ENCODE measurements at regions not wholly inside any gene's neighbourhood (a gene's known extent, or its start where the extent isn't known, plus 50 kb on each side); places are given as distances from the start of the nearest gene placed in this dataset.

GRCh38 chr18:45370255-45371010, 244.8 kb upstream of the SLC14A2 start:
- H2AFZ ChIP-seq (ENCODE audit: control insufficient read depth, low read length) = no peak overlapping the region
- H3K36me3 ChIP-seq (ENCODE audit: control insufficient read depth in 2 of 2, extremely low read depth in 1 of 2, insufficient read depth in 2 of 2, low read length in 2 of 2) = no peaks in the 10 kb centered on the region
- FAIRE-seq (no peak), DNase-seq (ENCODE audit: low read depth, low spot score) (no peak)
- no peak overlapping the region for H3K4me3 ChIP-seq (ENCODE audit: control insufficient read depth in 2 of 3, extremely low read depth in 1 of 3, insufficient read depth in 2 of 3, low read depth in 1 of 3, low read length in 3 of 3)
- H3K79me2 ChIP-seq (ENCODE audit: control insufficient read depth, insufficient read depth, low read length) = no peaks in the 10 kb centered on the region
- dilution Hi-C loops (cut with MboI; ENCODE audit: extremely low pct_ligation_motif_present, low sequenced_read_pairs) = no loop called here
- H3K4me1 ChIP-seq (ENCODE audit: control insufficient read depth, extremely low read depth, insufficient read depth, low read length) = peaks cover 5% of the 10 kb centered on the region
- H3K27ac ChIP-seq (ENCODE audit: control insufficient read depth, insufficient read depth, low read length) = no peak overlapping the region
- no peaks in the 10 kb centered on the region for H3K9me3 ChIP-seq (ENCODE audit: control insufficient read depth, low read depth, low read length)
- H3K9me1 ChIP-seq (ENCODE audit: control insufficient read depth, extremely low read depth, insufficient read depth, low read length) = no peaks in the 10 kb centered on the region
- H3K9ac ChIP-seq (ENCODE audit: control insufficient read depth, extremely low read depth, insufficient read depth, low read length) = no peak overlapping the region
- H3K27me3 ChIP-seq (ENCODE audit: control insufficient read depth, extremely low read depth, insufficient read depth, low read length) = no peaks in the 10 kb centered on the region
- H4K20me1 ChIP-seq (ENCODE audit: control insufficient read depth, extremely low read depth, insufficient read depth, low read length) = no peaks in the 10 kb centered on the region
- no peak overlapping the region for H3K4me2 ChIP-seq (ENCODE audit: control insufficient read depth, extremely low read depth, insufficient read depth, low read depth, low read length)
- TF ChIP-seq EZH2 (IDR thresholded peaks at IDR 0.05; ENCODE audit: low read length) = no peak
- TF ChIP-seq CTCF (optimal IDR thresholded peaks at IDR 0.05 in 1 of 3, IDR thresholded peaks at IDR 0.05 in 1 of 3, conservative IDR thresholded peaks at IDR 0.05 in 1 of 3; ENCODE audit: extremely low read depth in 1 of 3, insufficient read depth in 2 of 3, low read length in 3 of 3) = no peak

- H2AFZ ChIP-seq (ENCODE audit: control insufficient read depth, low read length) = no peak overlapping the region
- FAIRE-seq = no peak
- dilution Hi-C loops (cut with MboI; ENCODE audit: extremely low pct_ligation_motif_present, low sequenced_read_pairs) = no loop called here
Observed at GRCh38 chr18:45373286-45373880, 241.9 kb upstream of the SLC14A2 start.

More at GRCh38 chr18:45373286-45373880, 241.9 kb upstream of the SLC14A2 start:
- no peaks in the 10 kb centered on the region for H3K9me3 ChIP-seq (ENCODE audit: control insufficient read depth, low read depth, low read length)
- TF ChIP-seq EZH2 (IDR thresholded peaks at IDR 0.05; ENCODE audit: low read length) = no peak
- TF ChIP-seq CTCF (optimal IDR thresholded peaks at IDR 0.05 in 1 of 3, IDR thresholded peaks at IDR 0.05 in 1 of 3, conservative IDR thresholded peaks at IDR 0.05 in 1 of 3; ENCODE audit: extremely low read depth in 1 of 3, insufficient read depth in 2 of 3, low read length in 3 of 3) = no peak
- no peaks in the 10 kb centered on the region for H3K27me3 ChIP-seq (ENCODE audit: control insufficient read depth, extremely low read depth, insufficient read depth, low read length)
- no peak overlapping the region for H3K4me2 ChIP-seq (ENCODE audit: control insufficient read depth, extremely low read depth, insufficient read depth, low read depth, low read length)
- H3K9ac ChIP-seq (ENCODE audit: control insufficient read depth, extremely low read depth, insufficient read depth, low read length) = no peak overlapping the region
- DNase-seq (ENCODE audit: low read depth, low spot score) = no peak
- H4K20me1 ChIP-seq (ENCODE audit: control insufficient read depth, extremely low read depth, insufficient read depth, low read length) = no peaks in the 10 kb centered on the region
- H3K79me2 ChIP-seq (ENCODE audit: control insufficient read depth, insufficient read depth, low read length) = no peaks in the 10 kb centered on the region
- peaks cover 9% of the 10 kb centered on the region for H3K4me1 ChIP-seq (ENCODE audit: control insufficient read depth, extremely low read depth, insufficient read depth, low read length)
- H3K9me1 ChIP-seq (ENCODE audit: control insufficient read depth, extremely low read depth, insufficient read depth, low read length) = no peaks in the 10 kb centered on the region
- H3K27ac ChIP-seq (ENCODE audit: control insufficient read depth, insufficient read depth, low read length) = no peak overlapping the region
- no peaks in the 10 kb centered on the region for H3K36me3 ChIP-seq (ENCODE audit: control insufficient read depth in 2 of 2, extremely low read depth in 1 of 2, insufficient read depth in 2 of 2, low read length in 2 of 2)
- no peak overlapping the region for H3K4me3 ChIP-seq (ENCODE audit: control insufficient read depth in 2 of 3, extremely low read depth in 1 of 3, insufficient read depth in 2 of 3, low read depth in 1 of 3, low read length in 3 of 3)
